ENCODE measurements at regions not wholly inside any gene's neighbourhood (a gene's known extent, or its start where the extent isn't known, plus 50 kb on each side); places are given as distances from the start of the nearest gene placed in this dataset.

DNA sequence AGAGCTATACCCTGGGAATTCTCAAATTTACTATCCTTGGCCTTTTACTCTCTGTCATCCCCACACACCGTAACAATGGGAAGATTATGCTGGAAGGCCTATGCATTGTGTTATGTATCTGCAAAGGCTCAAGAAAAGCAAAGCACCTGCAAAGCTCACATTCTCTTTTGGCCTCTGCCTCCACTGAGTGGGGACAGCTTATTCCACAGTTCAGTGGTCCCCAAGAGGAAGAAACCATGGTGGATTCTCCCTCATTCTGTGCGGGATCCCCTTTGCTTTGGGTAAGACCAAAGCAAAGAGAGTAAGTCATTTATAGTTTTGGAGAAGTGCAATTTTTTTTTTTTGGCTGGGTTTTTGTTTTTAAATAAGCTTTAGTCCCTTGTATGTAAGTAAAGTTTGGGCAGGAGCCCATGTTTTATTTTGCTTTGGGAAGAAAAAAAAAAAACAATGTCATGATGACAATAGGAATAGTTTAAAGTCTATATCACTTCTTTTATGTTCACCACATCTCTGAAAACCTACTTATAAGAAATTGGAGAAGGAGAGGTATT is 530.6 kb downstream of the FGF9 start:
- TF ChIP-seq, protein P1, sequence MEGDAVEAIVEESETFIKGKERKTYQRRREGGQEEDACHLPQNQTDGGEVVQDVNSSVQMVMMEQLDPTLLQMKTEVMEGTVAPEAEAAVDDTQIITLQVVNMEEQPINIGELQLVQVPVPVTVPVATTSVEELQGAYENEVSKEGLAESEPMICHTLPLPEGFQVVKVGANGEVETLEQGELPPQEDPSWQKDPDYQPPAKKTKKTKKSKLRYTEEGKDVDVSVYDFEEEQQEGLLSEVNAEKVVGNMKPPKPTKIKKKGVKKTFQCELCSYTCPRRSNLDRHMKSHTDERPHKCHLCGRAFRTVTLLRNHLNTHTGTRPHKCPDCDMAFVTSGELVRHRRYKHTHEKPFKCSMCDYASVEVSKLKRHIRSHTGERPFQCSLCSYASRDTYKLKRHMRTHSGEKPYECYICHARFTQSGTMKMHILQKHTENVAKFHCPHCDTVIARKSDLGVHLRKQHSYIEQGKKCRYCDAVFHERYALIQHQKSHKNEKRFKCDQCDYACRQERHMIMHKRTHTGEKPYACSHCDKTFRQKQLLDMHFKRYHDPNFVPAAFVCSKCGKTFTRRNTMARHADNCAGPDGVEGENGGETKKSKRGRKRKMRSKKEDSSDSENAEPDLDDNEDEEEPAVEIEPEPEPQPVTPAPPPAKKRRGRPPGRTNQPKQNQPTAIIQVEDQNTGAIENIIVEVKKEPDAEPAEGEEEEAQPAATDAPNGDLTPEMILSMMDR (conservative IDR thresholded peaks at IDR 0.05 in 1 of 2, IDR thresholded peaks at IDR 0.05 in 1 of 2; ENCODE audit: low read depth in 1 of 2, low read length in 2 of 2) = no peak
- TF ChIP-seq EZH2 (IDR thresholded peaks at IDR 0.05; ENCODE audit: low read length, missing control alignments) = no peak
